SU-DHL-6 (cell line): ENCODE measurements at regions not wholly inside any gene's neighbourhood (a gene's known extent, or its start where the extent isn't known, plus 50 kb on each side); places are given as distances from the start of the nearest gene placed in this dataset.

Experiments used
- CTCF ChIP-seq: fragments of 200-600 bp; sonication (generic); IDR thresholded peaks from one replicate; pipeline ENCODE4 v1.5.1; 2017; ENCODE audit warnings: antibody characterized with exemption, mild to moderate bottlenecking, low read length, moderate library complexity; ENCODE audit not compliant: insufficient read depth, poor library complexity, severe bottlenecking
- EZH2phosphoT487 ChIP-seq: fragments of 200-600 bp; sonication (generic), shearing (Covaris generic); conservative IDR thresholded peaks from 2 replicates; pipeline ENCODE4 v1.6.1; 2018; ENCODE audit warnings: mild to moderate bottlenecking, antibody characterized with exemption, low read length, moderate library complexity, mixed read lengths

DNA sequence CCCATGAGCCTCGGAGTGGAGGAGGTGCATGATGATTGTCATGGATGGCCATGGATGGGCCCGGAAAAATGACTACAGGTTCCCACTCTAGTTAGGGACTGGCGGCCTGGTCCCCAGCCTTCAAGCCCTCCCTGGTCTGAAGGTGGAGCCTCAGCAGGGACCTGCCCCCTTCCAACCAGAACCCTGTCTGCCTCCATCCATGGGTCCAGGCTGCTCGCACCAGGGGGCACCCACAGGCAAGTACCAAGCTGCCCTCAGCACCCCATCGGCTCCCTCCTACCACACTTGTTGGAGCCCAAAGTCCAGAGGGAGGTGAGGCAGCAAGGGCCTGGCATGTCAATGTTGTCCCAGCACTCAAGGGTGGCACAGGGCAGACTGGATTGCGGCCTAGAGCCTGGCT is 2468.6 kb downstream of the PCDH7 start:
- TF ChIP-seq CTCF, result no peak
- TF ChIP-seq EZH2phosphoT487, result no peak
